IMR-90 (cell line): ENCODE measurements at regions not wholly inside any gene's neighbourhood (a gene's known extent, or its start where the extent isn't known, plus 50 kb on each side); places are given as distances from the start of the nearest gene placed in this dataset.

Source experiments
- ATAC-seq: fragments of 200-7000 bp; cut with Tn5 transposase; 2 replicates; pipeline ENCODE4 v1.9.1; 2020; ENCODE audit warnings: low read depth, mild to moderate bottlenecking, moderate library complexity
- BruUV-seq: library from RNA; stranded (reverse); fragments of 400-500 nt; replicated peaks from 2 replicates; lab custom pipeline; 2021; lab: Mats Ljungman, UMichigan
- CTCF ChIA-PET: fragments of 300-600 bp; formaldehyde crosslinking; extraction: SDS; loops from one replicate; lab custom pipeline; 2021; ENCODE audit warnings: antibody characterized with exemption; lab: Yijun Ruan, JAX
- POLR2A ChIA-PET: fragments of 300-600 bp; sonication (Branson Sonifier 250); formaldehyde crosslinking; loops from one replicate; lab custom pipeline; 2022; ENCODE audit warnings: antibody characterized with exemption; ENCODE audit not compliant: unreplicated experiment; lab: Charles Lee
- DNase-seq: peaks from one replicate; pipeline ENCODE4 v3.0.0; 2013
- H2AFZ ChIP-seq: replicated peaks from 2 replicates; pipeline ENCODE3; 2013; ENCODE audit warnings: low read length, mild to moderate bottlenecking; ENCODE audit not compliant: poor library complexity
- H2AK5ac ChIP-seq: 2 replicates; pipeline ENCODE4 v1.6.1; 2013; ENCODE audit warnings: low read depth, low read length, inconsistent platforms
- H2AK9ac ChIP-seq: replicated peaks from 2 replicates; pipeline ENCODE3; 2013; ENCODE audit warnings: mild to moderate bottlenecking, low read depth, low read length, moderate library complexity; ENCODE audit not compliant: poor library complexity
- H2BK120ac ChIP-seq: 2 replicates; pipeline ENCODE4 v1.6.1; 2013; ENCODE audit warnings: low read depth, low read length, inconsistent platforms
- H2BK15ac ChIP-seq: 3 replicates; pipeline ENCODE4 v1.6.1; 2013; ENCODE audit warnings: low read depth, low read length, inconsistent platforms
- H2BK20ac ChIP-seq: 2 replicates; pipeline ENCODE4 v1.6.1; 2013; ENCODE audit warnings: low read depth, mild to moderate bottlenecking, inconsistent platforms, low read length, moderate library complexity
- H2BK5ac ChIP-seq: 2 replicates; pipeline ENCODE4 v1.6.1; 2013; ENCODE audit warnings: mild to moderate bottlenecking, low read depth, low read length, inconsistent platforms; ENCODE audit not compliant: poor library complexity, severe bottlenecking
- H3K14ac ChIP-seq: replicated peaks from 2 replicates; pipeline ENCODE4 v1.6.1; 2013; ENCODE audit warnings: low read depth, low read length, inconsistent platforms
- H3K18ac ChIP-seq: 2 replicates; pipeline ENCODE4 v1.6.1; 2013; ENCODE audit warnings: low read depth, low read length, control low read depth
- H3K23ac ChIP-seq: 2 replicates; pipeline ENCODE4 v1.6.1; 2013; ENCODE audit warnings: low read depth, low read length, inconsistent platforms
- H3K27ac ChIP-seq: 2 replicates; pipeline ENCODE4 v1.5.1; 2013; ENCODE audit warnings: mild to moderate bottlenecking, control low read depth, low read length; ENCODE audit not compliant: insufficient read depth
- H3K27me3 ChIP-seq: 2 replicates; pipeline ENCODE4 v1.6.1; 2013; ENCODE audit warnings: low read length; ENCODE audit not compliant: control insufficient read depth, insufficient read depth
- H3K36me3 ChIP-seq: 2 replicates; pipeline ENCODE4 v1.6.1; 2013; ENCODE audit warnings: low read length, mixed read lengths; ENCODE audit not compliant: control insufficient read depth, insufficient read depth
- H3K4ac ChIP-seq: 2 replicates; pipeline ENCODE4 v1.6.1; 2013; ENCODE audit warnings: low read depth, low read length, inconsistent platforms
- H3K4me1 ChIP-seq: 2 replicates; pipeline ENCODE4 v1.6.1; 2013; ENCODE audit warnings: low read length, mixed read lengths; ENCODE audit not compliant: control insufficient read depth, insufficient read depth
- H3K4me2 ChIP-seq: 2 replicates; pipeline ENCODE4 v1.6.1; 2013; ENCODE audit warnings: low read depth, mild to moderate bottlenecking, control low read depth, low read length, moderate library complexity
- H3K4me3 ChIP-seq: 2 replicates; pipeline ENCODE4 v1.5.1; 2013; ENCODE audit warnings: low read depth, mild to moderate bottlenecking, control low read depth, low read length, moderate library complexity; ENCODE audit not compliant: insufficient read depth
- H3K56ac ChIP-seq: 2 replicates; pipeline ENCODE4 v1.6.1; 2013; ENCODE audit warnings: low read length, inconsistent platforms; ENCODE audit not compliant: insufficient read depth; ENCODE audit errors: extremely low read depth
- H3K79me1 ChIP-seq, 2 experiments: 2 replicates each; pipeline ENCODE4 v1.6.1; 2013; ENCODE audit warnings: low read length in 2 of 2, inconsistent platforms in 1 of 2, low read depth in 1 of 2
- H3K9ac ChIP-seq: 2 replicates; pipeline ENCODE4 v1.6.1; 2013; ENCODE audit warnings: low read depth, low read length, control low read depth
- H3K9me1 ChIP-seq: 2 replicates; pipeline ENCODE4 v1.6.1; 2013; ENCODE audit warnings: low read length, inconsistent platforms; ENCODE audit not compliant: insufficient read depth
- H3K9me3 ChIP-seq: 2 replicates; pipeline ENCODE4 v1.6.1; 2013; ENCODE audit warnings: low read length; ENCODE audit not compliant: control insufficient read depth, insufficient read depth
- H4K20me1 ChIP-seq: 2 replicates; pipeline ENCODE4 v1.6.1; 2013; ENCODE audit warnings: low read length, inconsistent platforms; ENCODE audit not compliant: insufficient read depth
- H4K5ac ChIP-seq: 2 replicates; pipeline ENCODE4 v1.6.1; 2013; ENCODE audit warnings: mild to moderate bottlenecking, low read depth, low read length, control low read depth
- H4K8ac ChIP-seq, 2 experiments: 2 replicates each; pipeline ENCODE4 v1.6.1; 2013; ENCODE audit warnings: low read depth in 2 of 2, low read length in 2 of 2, control low read depth in 1 of 2, inconsistent platforms in 1 of 2
- H4K91ac ChIP-seq: 2 replicates; pipeline ENCODE4 v1.6.1; 2013; ENCODE audit warnings: low read depth, low read length, inconsistent platforms; ENCODE audit not compliant: insufficient read depth
- BHLHE40 ChIP-seq: fragments of 150-350 bp; IDR thresholded peaks from 2 replicates; pipeline ENCODE4 v1.6.1; 2016; ENCODE audit warnings: mild to moderate bottlenecking, low read depth, low read length
- CEBPB ChIP-seq: IDR thresholded peaks from 2 replicates; pipeline ENCODE4 v1.6.1; 2012; ENCODE audit warnings: low read depth, low read length, improper control_type of control experiment
- CTCF ChIP-seq: conservative IDR thresholded peaks from 2 replicates; pipeline ENCODE4 v1.5.1; 2012; ENCODE audit warnings: mild to moderate bottlenecking, low read depth, low read length, improper control_type of control experiment
- ELK1 ChIP-seq: fragments of 150-350 bp; IDR thresholded peaks from 2 replicates; pipeline ENCODE4 v1.6.1; 2016; ENCODE audit warnings: low read depth, mild to moderate bottlenecking, low read length, moderate library complexity, borderline replicate concordance
- MAFK ChIP-seq: IDR thresholded peaks from 2 replicates; pipeline ENCODE4 v1.6.1; 2012; ENCODE audit warnings: low read depth, low read length, improper control_type of control experiment
- MAZ ChIP-seq: IDR thresholded peaks from 2 replicates; pipeline ENCODE4 v1.6.1; 2012; ENCODE audit warnings: low read depth, mild to moderate bottlenecking, low read length, improper control_type of control experiment, moderate library complexity, borderline replicate concordance
- MXI1 ChIP-seq: IDR thresholded peaks from 2 replicates; pipeline ENCODE4 v1.6.1; 2012; ENCODE audit warnings: low read depth, mild to moderate bottlenecking, low read length, moderate library complexity, borderline replicate concordance
- NFE2L2 ChIP-seq: fragments of 150-350 bp; IDR thresholded peaks from 2 replicates; pipeline ENCODE4 v1.6.1; 2016; ENCODE audit warnings: low read depth, mild to moderate bottlenecking, low read length
- POLR2A ChIP-seq: IDR thresholded peaks from 2 replicates; pipeline ENCODE4 v1.6.1; 2012; ENCODE audit warnings: mild to moderate bottlenecking, low read depth, low read length
- RCOR1 ChIP-seq: IDR thresholded peaks from 2 replicates; pipeline ENCODE4 v1.6.1; 2012; ENCODE audit warnings: mild to moderate bottlenecking, low read length, improper control_type of control experiment; ENCODE audit not compliant: insufficient replicate concordance
- RFX5 ChIP-seq: IDR thresholded peaks from 2 replicates; pipeline ENCODE4 v1.8.0; 2012; ENCODE audit warnings: low read depth, mild to moderate bottlenecking, low read length, moderate library complexity
- SMC3 ChIP-seq: fragments of 150-350 bp; IDR thresholded peaks from 2 replicates; pipeline ENCODE4 v1.6.1; 2016; ENCODE audit warnings: low read depth, mild to moderate bottlenecking, antibody characterized with exemption, low read length, moderate library complexity
- USF2 ChIP-seq: fragments of 150-350 bp; IDR thresholded peaks from 2 replicates; pipeline ENCODE4 v1.6.1; 2017; ENCODE audit warnings: mild to moderate bottlenecking, antibody characterized with exemption, low read length, low read depth
- WGBS, 2 experiments: methylation state at CpG; one replicate each; pipeline versions ENCODE4 v1.1.5 to v1.1.7; 2013; ENCODE audit warnings: missing lambda C conversion rate in 2 of 2; ENCODE audit not compliant: insufficient read length in 1 of 2; ENCODE audit errors: extremely low coverage in 2 of 2; 5-methylcytosine and 5-hydroxymethylcytosine counted together
- dilution Hi-C: fragments of 300-500 bp; cut with HindIII; formaldehyde crosslinking; loops from one replicate; pipeline ENCODE4 v1.14.3; 2018; ENCODE audit warnings: low sequenced_read_pairs; ENCODE audit not compliant: unreplicated experiment
- in situ Hi-C: fragments of 300-500 bp; cut with MboI; formaldehyde crosslinking; loops from 3 replicates; pipeline ENCODE4 v1.14.3; 2019; ENCODE audit warnings: low sequenced_read_pairs, inconsistent platforms, mixed read lengths
- intact Hi-C: fragments of 100-400 bp; cut with micrococcal nuclease; formaldehyde crosslinking; loops from 2 replicates; pipeline ENCODE4 v1.10.0; 2022

- dilution Hi-C loops: no loop called here
- ATAC-seq: no peak
These were observed 218.8 kb downstream of the ZNF248 start for GRCh38 chr10:37638569-37638968.

More at GRCh38 chr10:37638569-37638968, 218.8 kb downstream of the ZNF248 start:
- H3K23ac ChIP-seq: no peak overlapping the region
- BruUV-seq: no TSS peak
- TF ChIP-seq CEBPB (no peak), ELK1 (no peak), POLR2A (no peak), MAFK (no peak), RFX5 (no peak), SMC3 (no peak), BHLHE40 (no peak), USF2 (no peak), MXI1 (no peak), RCOR1 (no peak), MAZ (no peak), CTCF (no peak), NFE2L2 (no peak)
- no peak overlapping the region for H3K27ac ChIP-seq
- no peaks in the 10 kb centered on the region for H3K36me3 ChIP-seq
- no peak overlapping the region for H2BK15ac ChIP-seq
- no peak overlapping the region for H2BK5ac ChIP-seq
- peaks cover 27% of the 10 kb centered on the region for H3K9me3 ChIP-seq
- no peak overlapping the region for H3K4ac ChIP-seq
- H2AK9ac ChIP-seq: no peak overlapping the region
- 25% methylated on average over 1 of the region's 1 CpG; no CpG with 5 or more reads in 1 of the 2 experiments for WGBS, 2 experiments
- H2AFZ ChIP-seq: no peak overlapping the region
- H3K4me2 ChIP-seq: no peak overlapping the region
- H3K4me3 ChIP-seq: no peak overlapping the region
- no peaks in the 10 kb centered on the region for H3K9me1 ChIP-seq
- no peak for DNase-seq
- H3K9ac ChIP-seq: no peak overlapping the region
- H3K14ac ChIP-seq: no peak overlapping the region
- H3K18ac ChIP-seq: no peak overlapping the region
- H2BK20ac ChIP-seq: no peak overlapping the region
- H3K4me1 ChIP-seq: no peaks in the 10 kb centered on the region
- intact Hi-C loops: no loop called here
- no peak overlapping the region for H4K91ac ChIP-seq
- ChIA-PET POLR2A (no interaction called here), CTCF (no interaction called here)
- H4K8ac ChIP-seq: no peak overlapping the region
- no peaks in the 10 kb centered on the region for H4K20me1 ChIP-seq
- H3K79me1 ChIP-seq: no peaks in the 10 kb centered on the region
- H2AK5ac ChIP-seq: no peak overlapping the region
- in situ Hi-C loops: no loop called here
- H3K27me3 ChIP-seq: no peaks in the 10 kb centered on the region
- no peak overlapping the region for H3K56ac ChIP-seq
- no peak overlapping the region for H4K5ac ChIP-seq
- no peak overlapping the region for H2BK120ac ChIP-seq
